OCI-LY1 (cell line): ENCODE measurements at regions not wholly inside any gene's neighbourhood (a gene's known extent, or its start where the extent isn't known, plus 50 kb on each side); places are given as distances from the start of the nearest gene placed in this dataset.
"Not testable (repeated sequence)": the region's sequence is repeated elsewhere in the genome, so short reads cannot be mapped to it uniquely, and the experiment has no call there.

Source experiments
- H2AFZ ChIP-seq: fragments of 200-600 bp; sonication (generic), shearing (Covaris generic); 2 replicates; pipeline ENCODE4 v1.6.0; 2014; ENCODE audit warnings: antibody characterized with exemption, mild to moderate bottlenecking, low read length
- H3F3A ChIP-seq: fragments of 200-600 bp; sonication (generic), shearing (Covaris generic); 2 replicates; pipeline ENCODE4 v1.6.0; 2014; ENCODE audit warnings: mild to moderate bottlenecking, antibody characterized with exemption, low read length, moderate library complexity; ENCODE audit not compliant: insufficient read depth
- H3K27ac ChIP-seq: fragments of 200-600 bp; sonication (generic); 2 replicates; pipeline ENCODE4 v1.5.1; 2014; ENCODE audit warnings: low read length, mixed run types, mild to moderate bottlenecking, low read depth; ENCODE audit not compliant: poor library complexity, severe bottlenecking
- H3K27me3 ChIP-seq: fragments of 200-600 bp; sonication (generic); 2 replicates; pipeline ENCODE4 v1.6.0; 2014; ENCODE audit warnings: antibody characterized with exemption, mild to moderate bottlenecking, low read length, moderate library complexity; ENCODE audit not compliant: insufficient read depth
- H3K36me3 ChIP-seq: fragments of 200-600 bp; sonication (generic); 2 replicates; pipeline ENCODE4 v1.6.1; 2014; ENCODE audit warnings: mild to moderate bottlenecking, antibody characterized with exemption, low read length, moderate library complexity, mixed read lengths; ENCODE audit not compliant: insufficient read depth
- H3K4me1 ChIP-seq: fragments of 200-600 bp; sonication (generic); 2 replicates; pipeline ENCODE4 v1.5.1; 2014; ENCODE audit warnings: mild to moderate bottlenecking, low read length, moderate library complexity; ENCODE audit not compliant: insufficient read depth, severe bottlenecking
- H3K4me2 ChIP-seq: fragments of 200-600 bp; sonication (generic), shearing (Covaris generic); 2 replicates; pipeline ENCODE4 v1.6.1; 2014; ENCODE audit warnings: low read length
- H3K4me3 ChIP-seq: fragments of 200-600 bp; sonication (generic); 2 replicates; pipeline ENCODE4 v1.5.1; 2014; ENCODE audit warnings: low read length, low read depth, mild to moderate bottlenecking, mixed read lengths; ENCODE audit not compliant: poor library complexity, severe bottlenecking
- H3K79me2 ChIP-seq: fragments of 200-600 bp; shearing (Covaris generic); 2 replicates; pipeline ENCODE4 v1.6.1; 2016; ENCODE audit warnings: mixed run types, low read length, mixed read lengths; ENCODE audit not compliant: insufficient read depth
- H3K9ac ChIP-seq: fragments of 200-600 bp; sonication (generic), shearing (Covaris generic); 2 replicates; pipeline ENCODE4 v1.6.1; 2014; ENCODE audit warnings: mild to moderate bottlenecking, low read length, mixed read lengths
- H3K9me2 ChIP-seq: fragments of 200-600 bp; sonication (generic), shearing (Covaris generic); 2 replicates; pipeline ENCODE4 v1.6.1; 2014; ENCODE audit warnings: low read depth, mild to moderate bottlenecking, low read length, mixed read lengths
- H3K9me3 ChIP-seq: fragments of 200-600 bp; shearing (Covaris generic); 2 replicates; pipeline ENCODE4 v1.6.1; 2014; ENCODE audit warnings: low read length, mixed read lengths
- H4K20me1 ChIP-seq: fragments of 200-600 bp; sonication (generic), shearing (Covaris generic); 2 replicates; pipeline ENCODE4 v1.6.0; 2016; ENCODE audit warnings: mild to moderate bottlenecking, low read length; ENCODE audit not compliant: insufficient read depth
- EZH2 ChIP-seq: fragments of 200-600 bp; sonication (generic), shearing (Covaris generic); IDR thresholded peaks from 2 replicates; pipeline ENCODE4 v1.8.0; 2017; ENCODE audit warnings: borderline replicate concordance, mixed run types, mild to moderate bottlenecking, antibody characterized with exemption, low read length, moderate library complexity, mixed read lengths
- TF ChIP-seq, protein P1 (sequence below): fragments of 200-600 bp; sonication (generic), shearing (Covaris generic); IDR thresholded peaks from 2 replicates; pipeline ENCODE4 v1.5.1; 2017; ENCODE audit warnings: mild to moderate bottlenecking, antibody characterized with exemption, low read length, moderate library complexity, mixed read lengths

DNA sequence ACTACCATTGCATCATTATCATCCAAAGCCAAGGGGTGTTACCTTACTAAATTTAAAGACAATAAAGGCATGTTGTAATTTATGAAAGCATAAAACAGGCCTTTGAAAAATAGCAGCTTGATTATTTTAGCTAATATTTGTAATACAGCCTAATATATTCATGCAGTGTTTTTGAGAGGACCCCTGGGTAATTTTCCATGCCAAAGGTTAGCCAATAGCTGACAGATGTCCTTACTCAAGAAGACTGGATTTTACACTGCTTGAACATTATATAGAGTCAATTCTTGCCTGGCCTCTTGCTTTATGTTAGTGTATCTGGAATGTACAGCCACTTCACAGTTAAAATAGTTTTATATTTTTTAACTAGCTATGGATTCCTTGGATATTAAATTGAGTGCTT lies 337.8 kb upstream of the PAPPA start:
- Histone ChIP-seq H3K4me1 (no peaks in the 10 kb centered on the region), H3K9me3 (no peaks in the 10 kb centered on the region), H3K9ac (no peak overlapping the region), H3K79me2 (no peaks in the 10 kb centered on the region), H3K4me3 (no peak overlapping the region), H3K27me3 (no peaks in the 10 kb centered on the region), H4K20me1 (no peaks in the 10 kb centered on the region), H3K36me3 (no peaks in the 10 kb centered on the region), H3K4me2 (no peak overlapping the region), H3K27ac (no peak overlapping the region), H3F3A (no peaks in the 10 kb centered on the region), H2AFZ (no peak overlapping the region), H3K9me2 (no peaks in the 10 kb centered on the region)
- no peak for TF ChIP-seq EZH2
- TF ChIP-seq, protein P1, sequence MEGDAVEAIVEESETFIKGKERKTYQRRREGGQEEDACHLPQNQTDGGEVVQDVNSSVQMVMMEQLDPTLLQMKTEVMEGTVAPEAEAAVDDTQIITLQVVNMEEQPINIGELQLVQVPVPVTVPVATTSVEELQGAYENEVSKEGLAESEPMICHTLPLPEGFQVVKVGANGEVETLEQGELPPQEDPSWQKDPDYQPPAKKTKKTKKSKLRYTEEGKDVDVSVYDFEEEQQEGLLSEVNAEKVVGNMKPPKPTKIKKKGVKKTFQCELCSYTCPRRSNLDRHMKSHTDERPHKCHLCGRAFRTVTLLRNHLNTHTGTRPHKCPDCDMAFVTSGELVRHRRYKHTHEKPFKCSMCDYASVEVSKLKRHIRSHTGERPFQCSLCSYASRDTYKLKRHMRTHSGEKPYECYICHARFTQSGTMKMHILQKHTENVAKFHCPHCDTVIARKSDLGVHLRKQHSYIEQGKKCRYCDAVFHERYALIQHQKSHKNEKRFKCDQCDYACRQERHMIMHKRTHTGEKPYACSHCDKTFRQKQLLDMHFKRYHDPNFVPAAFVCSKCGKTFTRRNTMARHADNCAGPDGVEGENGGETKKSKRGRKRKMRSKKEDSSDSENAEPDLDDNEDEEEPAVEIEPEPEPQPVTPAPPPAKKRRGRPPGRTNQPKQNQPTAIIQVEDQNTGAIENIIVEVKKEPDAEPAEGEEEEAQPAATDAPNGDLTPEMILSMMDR = no peak

DNA sequence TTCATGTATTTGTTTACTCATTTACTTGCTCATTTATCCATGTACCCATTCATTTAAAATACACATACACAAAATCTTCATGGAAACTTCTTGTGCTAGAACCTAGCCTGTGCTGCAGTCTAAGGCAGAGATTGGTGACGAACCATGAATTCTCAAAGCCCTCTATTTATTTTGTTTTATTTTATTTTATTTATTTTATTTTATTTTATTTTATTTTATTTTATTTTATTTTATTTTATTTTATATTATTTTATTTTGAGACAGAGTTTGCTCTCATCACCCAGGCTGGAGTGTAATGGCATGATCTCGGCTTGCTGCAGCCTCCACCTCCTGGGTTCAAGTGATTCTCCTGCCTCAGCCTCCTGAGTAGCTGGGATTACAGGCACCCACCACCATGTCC lies 334.9 kb upstream of the PAPPA start:
- not testable (repeated sequence) for H4K20me1 ChIP-seq, H3K9ac ChIP-seq, H3K9me2 ChIP-seq, H3K4me1 ChIP-seq, H3K79me2 ChIP-seq, H3K9me3 ChIP-seq, H3K36me3 ChIP-seq, H3F3A ChIP-seq, H3K27ac ChIP-seq, H3K27me3 ChIP-seq, H2AFZ ChIP-seq, H3K4me2 ChIP-seq, H3K4me3 ChIP-seq

DNA sequence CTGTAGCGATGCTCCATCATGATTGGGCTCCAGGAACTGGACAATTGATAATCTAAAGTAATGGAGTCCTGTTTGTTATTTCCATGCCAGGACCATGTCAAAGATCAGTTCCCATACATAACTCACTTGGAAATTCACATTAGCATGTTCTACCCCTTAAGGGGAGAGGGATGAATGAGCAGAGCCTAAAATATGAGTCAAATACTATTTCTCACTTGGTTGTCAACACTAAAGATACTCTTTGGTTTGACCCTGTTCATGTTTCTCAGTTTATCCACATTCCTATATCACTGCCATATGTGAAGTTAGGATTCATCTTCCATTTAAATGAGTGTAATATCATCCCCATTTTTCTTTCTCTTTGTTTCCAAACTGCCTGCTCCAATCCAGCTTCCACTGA lies 321.6 kb upstream of the PAPPA start:
- H4K20me1 ChIP-seq = no peaks in the 10 kb centered on the region
- no peaks in the 10 kb centered on the region for H3F3A ChIP-seq
- no peak overlapping the region for H3K4me2 ChIP-seq

DNA sequence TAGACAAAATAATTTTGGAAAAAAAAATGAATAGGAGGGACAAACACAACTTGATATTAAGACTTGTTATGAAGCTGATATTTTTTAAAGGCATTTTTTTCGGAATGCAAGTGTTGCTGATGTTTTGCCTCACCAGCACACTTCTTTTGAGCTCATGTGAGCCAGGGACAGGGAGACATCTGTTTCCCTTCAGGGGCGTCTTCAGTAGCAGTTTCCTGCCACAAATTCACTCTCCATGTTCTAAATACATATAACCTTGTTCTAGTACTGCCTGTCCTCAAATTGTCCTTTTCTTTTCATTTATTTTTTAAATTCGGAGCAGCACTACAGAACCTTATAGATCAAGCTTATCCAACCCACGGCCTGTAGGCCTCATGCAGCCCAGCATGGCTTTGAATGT lies 316.0 kb upstream of the PAPPA start:
- Histone ChIP-seq H3K36me3 (no peaks in the 10 kb centered on the region), H3K4me3 (no peak overlapping the region), H3K9ac (no peak overlapping the region), H3K4me2 (no peak overlapping the region), H3K79me2 (no peaks in the 10 kb centered on the region), H4K20me1 (no peaks in the 10 kb centered on the region), H3K4me1 (no peaks in the 10 kb centered on the region), H3F3A (no peaks in the 10 kb centered on the region), H3K9me3 (no peaks in the 10 kb centered on the region), H2AFZ (no peak overlapping the region), H3K27me3 (no peaks in the 10 kb centered on the region), H3K9me2 (no peaks in the 10 kb centered on the region), H3K27ac (no peak overlapping the region)
- TF ChIP-seq EZH2 = no peak
- TF ChIP-seq, protein P1 = no peak

More for the DNA sequence above, 321.6 kb upstream of the PAPPA start:
- Histone ChIP-seq H3K27me3 (no peaks in the 10 kb centered on the region), H3K9me2 (no peaks in the 10 kb centered on the region), H3K9ac (no peak overlapping the region), H3K27ac (no peak overlapping the region), H3K4me1 (no peaks in the 10 kb centered on the region), H3K4me3 (no peak overlapping the region), H3K79me2 (no peaks in the 10 kb centered on the region), H3K9me3 (no peaks in the 10 kb centered on the region), H2AFZ (no peak overlapping the region), H3K36me3 (no peaks in the 10 kb centered on the region)
- TF ChIP-seq EZH2 = no peak
